Body of pancreas (tissue), 4 donors: ENCODE measurements at regions not wholly inside any gene's neighbourhood (a gene's known extent, or its start where the extent isn't known, plus 50 kb on each side); places are given as distances from the start of the nearest gene placed in this dataset.

Experiments used
- CTCF ChIP-seq, 7 experiments: fragments of 450-650 bp in 4 of 7; fragments of 200-600 bp in 3 of 7; sonication (generic) in 3 of 7; IDR thresholded peaks; one replicate each; pipeline ENCODE4 v1.5.1; 2016 to 2019; ENCODE audit warnings: antibody characterized with exemption in 7 of 7
- POLR2A ChIP-seq, 3 donors: fragments of 450-650 bp; IDR thresholded peaks; one replicate each; pipeline ENCODE4 v1.6.1; 2016; ENCODE audit warnings: antibody characterized with exemption in 3 of 3, mild to moderate bottlenecking in 2 of 3

DNA sequence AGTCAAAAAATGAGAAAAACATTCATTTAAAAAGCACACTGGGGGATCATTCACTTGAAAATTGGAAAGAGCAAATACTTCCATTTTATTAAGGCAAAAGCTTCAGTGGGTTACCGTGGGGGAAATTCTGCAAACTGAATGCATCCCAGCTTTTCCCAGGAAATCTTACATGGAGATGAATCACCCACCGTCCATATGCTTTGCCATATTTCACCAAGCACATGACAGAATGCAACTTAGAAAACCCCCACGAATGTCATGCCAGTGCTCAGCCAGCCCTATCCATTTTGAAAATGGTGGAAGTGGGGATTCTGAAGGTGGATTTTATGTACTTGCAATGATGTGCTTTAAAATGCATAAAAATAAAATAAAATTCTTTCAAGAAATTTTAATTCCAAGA lies 485.5 kb upstream of the ID2 start:
- TF ChIP-seq CTCF (IDR thresholded peaks at IDR 0.05) (no peak), POLR2A (IDR thresholded peaks at IDR 0.05) (no peak)
